GM18498 (cell line): ENCODE measurements at regions not wholly inside any gene's neighbourhood (a gene's known extent, or its start where the extent isn't known, plus 50 kb on each side); places are given as distances from the start of the nearest gene placed in this dataset.
A peak's percentile ranks its signal among the peaks of the same experiment; 100 is the strongest.
"Not testable (repeated sequence)": the region's sequence is repeated elsewhere in the genome, so short reads cannot be mapped to it uniquely, and the experiment has no call there.

Experiments used
- ATAC-seq: cut with Tn5 transposase; IDR thresholded peaks from one replicate; pipeline ENCODE4 v1.9.1; 2021; ENCODE audit warnings: mild to moderate bottlenecking, moderate library complexity; ENCODE audit not compliant: unreplicated experiment

- no peak for ATAC-seq
Measured at GRCh38 chr2:122808286-122808969, 1053.0 kb downstream of the TSN start.

GRCh38 chr2:122812214-122812613 lies 1056.8 kb downstream of the TSN start:
- not testable (repeated sequence) for ATAC-seq

- no peak for ATAC-seq
Measured at GRCh38 chr2:122815120-122815519, 1059.7 kb downstream of the TSN start.

GRCh38 chr2:122816803-122817202 lies 1061.4 kb downstream of the TSN start:
- no peak for ATAC-seq

GRCh38 chr2:122822319-122822718 lies 1066.9 kb downstream of the TSN start:
- no peak for ATAC-seq

- ATAC-seq, result no peak
Measured at GRCh38 chr2:122830157-122830556, 1074.7 kb downstream of the TSN start.

GRCh38 chr2:122831649-122832048 lies 1076.2 kb downstream of the TSN start:
- no peak for ATAC-seq

- no peak for ATAC-seq
Measured at GRCh38 chr2:122843503-122843902, 1088.1 kb downstream of the TSN start.

- ATAC-seq, result no peak
Measured at GRCh38 chr2:122851161-122851560, 1095.7 kb downstream of the TSN start.

- ATAC-seq, result no peak
Measured at GRCh38 chr2:122851972-122852531, 1096.6 kb downstream of the TSN start.

GRCh38 chr2:122856696-122857095 lies 1101.2 kb downstream of the TSN start:
- ATAC-seq, result no peak

GRCh38 chr2:122858075-122858702 lies 1102.7 kb downstream of the TSN start:
- ATAC-seq, result no peak

GRCh38 chr2:122858813-122859212 lies 1103.4 kb downstream of the TSN start:
- ATAC-seq, result no peak

GRCh38 chr2:122859260-122859659 lies 1103.8 kb downstream of the TSN start:
- ATAC-seq, result no peak

- peak; percentile 78 for ATAC-seq
Measured at GRCh38 chr2:122863532-122863931, 1108.1 kb downstream of the TSN start.

GRCh38 chr2:122864728-122865127 lies 1109.3 kb downstream of the TSN start:
- no peak for ATAC-seq

GRCh38 chr2:122866095-122866494 lies 1110.6 kb downstream of the TSN start:
- no peak for ATAC-seq

GRCh38 chr2:122867941-122868340 lies 1112.5 kb downstream of the TSN start:
- no peak for ATAC-seq

- ATAC-seq, result no peak
Measured at GRCh38 chr2:122868646-122869275, 1113.3 kb downstream of the TSN start.

GRCh38 chr2:122873951-122874350 lies 1118.5 kb downstream of the TSN start:
- no peak for ATAC-seq

GRCh38 chr2:122875091-122875865 lies 1119.8 kb downstream of the TSN start:
- ATAC-seq, result no peak
